SK-N-SH (cell line): ENCODE measurements at regions not wholly inside any gene's neighbourhood (a gene's known extent, or its start where the extent isn't known, plus 50 kb on each side); places are given as distances from the start of the nearest gene placed in this dataset.
"Not testable (repeated sequence)": the region's sequence is repeated elsewhere in the genome, so short reads cannot be mapped to it uniquely, and the experiment has no call there.

ENCODE experiments used
- CTCF ChIP-seq: fragments of 200-600 bp; sonication (generic); IDR thresholded peaks from 2 replicates; pipeline ENCODE4 v1.6.1; 2017; ENCODE audit warnings: antibody characterized with exemption, mild to moderate bottlenecking, moderate library complexity
- GABPA ChIP-seq: IDR thresholded peaks from 2 replicates; pipeline ENCODE4 v1.4.0; 2012; ENCODE audit warnings: low read depth, mild to moderate bottlenecking
- JUND ChIP-seq: IDR thresholded peaks from 2 replicates; pipeline ENCODE4 v1.4.0; 2012
- MXI1 ChIP-seq: IDR thresholded peaks from 2 replicates; pipeline ENCODE4 v1.6.1; 2012; ENCODE audit warnings: mild to moderate bottlenecking, low read depth, low read length, improper control_type of control experiment
- PBX3 ChIP-seq: IDR thresholded peaks from 2 replicates; pipeline ENCODE4; 2012
- POLR2AphosphoS5 ChIP-seq: IDR thresholded peaks from 2 replicates; pipeline ENCODE4 v1.6.1; 2012; ENCODE audit warnings: low read depth, low read length
- RAD21 ChIP-seq: IDR thresholded peaks from 2 replicates; pipeline ENCODE4 v1.6.1; 2012; ENCODE audit warnings: mild to moderate bottlenecking, low read length
- SIN3A ChIP-seq: IDR thresholded peaks from 2 replicates; pipeline ENCODE4 v1.6.1; 2012; ENCODE audit warnings: low read depth, mild to moderate bottlenecking, low read length, moderate library complexity, borderline replicate concordance
- TAF1 ChIP-seq: IDR thresholded peaks from 2 replicates; pipeline ENCODE4 v1.6.1; 2012; ENCODE audit warnings: low read depth, mild to moderate bottlenecking, low read length, moderate library complexity, borderline replicate concordance
- TEAD4 ChIP-seq: IDR thresholded peaks from 2 replicates; pipeline ENCODE4 v1.4.0; 2012; ENCODE audit warnings: mild to moderate bottlenecking, borderline replicate concordance; ENCODE audit not compliant: insufficient read depth

GRCh38 chrX:90946870-90947269 lies 487.8 kb upstream of the PABPC5 start:
- not testable (repeated sequence) for TF ChIP-seq CTCF, JUND, PBX3, SIN3A, RAD21, MXI1, TEAD4, POLR2AphosphoS5, GABPA, TAF1
